HUES64 (cell line): ENCODE measurements at regions not wholly inside any gene's neighbourhood (a gene's known extent, or its start where the extent isn't known, plus 50 kb on each side); places are given as distances from the start of the nearest gene placed in this dataset.

Experiments
- H3K27ac ChIP-seq: 2 replicates; pipeline ENCODE4 v1.7.0; 2013; ENCODE audit warnings: low read depth, low read length, inconsistent platforms
- H3K27me3 ChIP-seq: 2 replicates; pipeline ENCODE4 v1.6.1; 2013; ENCODE audit warnings: mild to moderate bottlenecking, low read length; ENCODE audit not compliant: insufficient read depth
- H3K36me3 ChIP-seq: 2 replicates; pipeline ENCODE4 v1.6.1; 2013; ENCODE audit warnings: mild to moderate bottlenecking, low read length; ENCODE audit not compliant: insufficient read depth
- H3K4me1 ChIP-seq: 2 replicates; pipeline ENCODE4 v1.6.1; 2013; ENCODE audit warnings: mild to moderate bottlenecking, low read length, moderate library complexity; ENCODE audit not compliant: insufficient read depth
- H3K4me3 ChIP-seq: 2 replicates; pipeline ENCODE4 v1.5.1; 2013; ENCODE audit warnings: mild to moderate bottlenecking, low read length, moderate library complexity
- H3K9ac ChIP-seq: 2 replicates; pipeline ENCODE4 v1.6.1; 2013; ENCODE audit warnings: mild to moderate bottlenecking, low read depth, low read length
- H3K9me3 ChIP-seq: 2 replicates; pipeline ENCODE4 v1.6.1; 2013; ENCODE audit warnings: low read depth, low read length; ENCODE audit not compliant: insufficient read depth
- WGBS: fragments of 150-250, 120-280 bp; methylation state at CpG from one replicate; pipeline ENCODE4 v1.1.7; 2013; ENCODE audit warnings: missing lambda C conversion rate; 5-methylcytosine and 5-hydroxymethylcytosine counted together

DNA sequence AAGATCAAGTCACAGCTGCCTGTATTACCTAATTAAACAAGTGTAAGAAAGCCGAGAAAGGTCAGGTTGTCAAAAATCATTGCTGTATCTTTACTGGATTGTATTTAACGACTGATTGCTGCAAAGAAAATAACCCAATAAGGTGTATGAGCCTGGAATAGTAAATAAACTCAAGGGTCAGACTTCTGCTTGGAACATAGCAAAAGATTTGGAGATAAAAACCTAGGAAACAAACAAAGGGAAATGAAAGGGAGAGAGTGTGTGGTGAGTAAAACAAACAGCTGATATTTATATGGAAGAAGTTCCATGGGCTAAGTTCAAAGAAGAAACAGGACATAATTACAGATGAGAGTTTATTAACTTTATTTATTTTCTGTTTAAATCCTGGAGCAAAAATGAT lies 354.0 kb downstream of the TLR4 start:
- Histone ChIP-seq H3K27ac (no peak overlapping the region), H3K4me3 (no peak overlapping the region), H3K36me3 (no peaks in the 10 kb centered on the region), H3K9me3 (no peaks in the 10 kb centered on the region), H3K27me3 (no peaks in the 10 kb centered on the region), H3K9ac (no peak overlapping the region), H3K4me1 (no peaks in the 10 kb centered on the region)
- 67% methylated on average over 2 of the region's 2 CpGs for whole genome bisulfite sequencing

DNA sequence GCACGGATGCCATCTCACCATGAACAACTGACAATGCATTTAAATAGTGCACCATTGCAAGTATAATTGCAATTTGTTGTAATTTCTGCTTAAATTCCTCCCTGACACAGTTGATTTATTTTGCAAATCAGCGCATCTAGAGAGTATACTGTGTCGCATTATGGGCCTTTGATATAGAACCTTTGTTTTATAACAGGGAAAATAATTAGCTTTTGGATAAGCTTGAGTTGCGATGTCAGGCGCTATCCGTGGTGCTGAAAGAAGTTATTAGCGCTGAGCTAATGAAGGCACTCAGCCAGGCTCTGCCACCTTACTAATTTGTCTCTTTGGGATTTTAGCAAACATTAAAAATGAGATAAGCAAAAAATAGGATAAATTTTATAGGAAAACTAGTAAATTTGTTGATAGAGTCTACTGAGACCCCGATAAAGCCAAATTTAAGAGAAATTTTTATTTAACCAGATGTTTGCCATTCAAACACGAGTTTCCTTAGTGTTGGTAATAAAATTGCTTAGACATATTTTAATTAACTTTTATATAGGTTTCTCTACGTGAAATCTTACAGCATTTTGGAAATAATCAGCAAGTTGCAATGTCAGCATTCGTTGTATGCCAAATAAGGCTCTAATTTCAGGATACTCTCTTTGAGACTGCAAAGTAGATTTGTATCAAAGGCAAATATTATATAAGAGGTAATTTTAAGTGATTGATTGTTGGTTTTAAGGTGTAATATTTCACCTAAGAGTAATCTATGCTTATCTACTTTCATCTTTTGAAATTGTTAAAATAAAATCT lies 355.5 kb downstream of the TLR4 start:
- Histone ChIP-seq H3K9ac (no peak overlapping the region), H3K27ac (no peak overlapping the region), H3K4me3 (no peak overlapping the region), H3K27me3 (no peaks in the 10 kb centered on the region), H3K4me1 (no peaks in the 10 kb centered on the region), H3K36me3 (no peaks in the 10 kb centered on the region), H3K9me3 (no peaks in the 10 kb centered on the region)
- WGBS: 19% methylated on average over 10 of the region's 11 CpGs

DNA sequence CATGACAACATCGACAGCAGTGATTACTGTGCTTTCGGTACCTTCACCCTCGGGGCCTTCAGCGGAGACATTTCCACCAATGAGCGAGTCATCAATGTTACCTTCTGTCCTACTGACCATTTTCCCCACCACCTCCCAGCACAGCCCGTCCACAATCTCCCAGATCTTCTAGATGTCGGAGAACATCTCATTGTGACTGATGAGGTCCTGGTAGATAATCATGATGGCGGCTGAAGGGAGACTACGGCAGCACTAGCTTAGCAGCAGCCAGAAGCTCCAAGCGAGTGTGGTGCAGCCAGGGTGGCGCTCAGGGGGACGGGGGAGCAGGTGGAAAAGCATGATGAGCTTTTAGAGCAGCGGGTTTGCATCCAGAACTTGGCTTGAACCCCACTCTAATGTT lies 379.0 kb downstream of the TLR4 start:
- Histone ChIP-seq H3K9ac (no peak overlapping the region), H3K27me3 (no peaks in the 10 kb centered on the region), H3K36me3 (no peaks in the 10 kb centered on the region), H3K9me3 (no peaks in the 10 kb centered on the region), H3K4me1 (no peaks in the 10 kb centered on the region), H3K4me3 (no peak overlapping the region), H3K27ac (no peak overlapping the region)
- 95% methylated on average over 13 of the region's 13 CpGs for WGBS

DNA sequence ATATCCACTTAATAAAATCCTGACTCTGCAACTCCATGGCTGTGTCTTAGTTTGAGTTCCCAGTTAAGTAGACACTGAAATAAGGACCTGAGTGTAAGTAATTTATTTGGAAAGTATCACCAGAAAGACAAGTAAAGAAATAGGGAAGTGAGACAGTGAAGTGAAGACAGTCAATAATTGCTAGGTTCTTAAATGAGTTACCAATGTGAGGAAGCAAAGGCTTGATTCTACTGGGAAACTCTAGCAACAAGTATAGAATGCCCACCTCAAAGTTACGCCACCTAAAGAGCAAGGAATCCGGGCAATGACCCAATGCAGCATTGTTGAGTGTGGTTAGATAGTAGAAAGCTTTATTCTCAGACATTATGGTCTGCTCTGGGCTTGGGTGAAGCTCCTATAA lies 383.9 kb downstream of the TLR4 start:
- H3K27ac ChIP-seq: no peak overlapping the region
- H3K27me3 ChIP-seq: no peaks in the 10 kb centered on the region
- H3K4me1 ChIP-seq: no peaks in the 10 kb centered on the region
- no peak overlapping the region for H3K9ac ChIP-seq
- no peak overlapping the region for H3K4me3 ChIP-seq
- H3K36me3 ChIP-seq: no peaks in the 10 kb centered on the region
- no peaks in the 10 kb centered on the region for H3K9me3 ChIP-seq
- WGBS: 93% methylated on average over 2 of the region's 2 CpGs

DNA sequence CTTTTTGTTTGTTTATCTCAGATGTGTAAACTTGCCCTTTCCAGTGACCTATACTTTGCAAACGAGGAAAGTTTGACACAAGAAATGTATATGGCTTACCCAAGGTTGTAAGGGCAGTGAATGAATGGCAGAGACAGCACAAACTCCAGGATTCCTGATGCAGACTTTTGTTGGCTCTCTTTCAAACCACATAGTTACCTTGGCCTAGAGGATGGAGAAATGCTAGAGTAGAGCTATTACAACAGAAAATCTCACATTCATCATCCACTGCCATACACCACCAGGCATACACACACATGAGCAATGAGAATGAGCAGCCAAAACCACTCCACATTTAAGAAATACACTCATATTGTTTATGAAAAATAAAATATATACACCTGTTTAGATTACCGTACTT lies 387.0 kb downstream of the TLR4 start:
- Histone ChIP-seq H3K4me3 (no peak overlapping the region), H3K4me1 (peaks cover 3% of the 10 kb centered on the region; the same call in 1 of the 2 replicates), H3K9ac (no peak overlapping the region), H3K27me3 (no peaks in the 10 kb centered on the region), H3K27ac (no peak overlapping the region), H3K9me3 (no peaks in the 10 kb centered on the region), H3K36me3 (no peaks in the 10 kb centered on the region)
- 95% methylated on average over 2 of the region's 2 CpGs for WGBS

DNA sequence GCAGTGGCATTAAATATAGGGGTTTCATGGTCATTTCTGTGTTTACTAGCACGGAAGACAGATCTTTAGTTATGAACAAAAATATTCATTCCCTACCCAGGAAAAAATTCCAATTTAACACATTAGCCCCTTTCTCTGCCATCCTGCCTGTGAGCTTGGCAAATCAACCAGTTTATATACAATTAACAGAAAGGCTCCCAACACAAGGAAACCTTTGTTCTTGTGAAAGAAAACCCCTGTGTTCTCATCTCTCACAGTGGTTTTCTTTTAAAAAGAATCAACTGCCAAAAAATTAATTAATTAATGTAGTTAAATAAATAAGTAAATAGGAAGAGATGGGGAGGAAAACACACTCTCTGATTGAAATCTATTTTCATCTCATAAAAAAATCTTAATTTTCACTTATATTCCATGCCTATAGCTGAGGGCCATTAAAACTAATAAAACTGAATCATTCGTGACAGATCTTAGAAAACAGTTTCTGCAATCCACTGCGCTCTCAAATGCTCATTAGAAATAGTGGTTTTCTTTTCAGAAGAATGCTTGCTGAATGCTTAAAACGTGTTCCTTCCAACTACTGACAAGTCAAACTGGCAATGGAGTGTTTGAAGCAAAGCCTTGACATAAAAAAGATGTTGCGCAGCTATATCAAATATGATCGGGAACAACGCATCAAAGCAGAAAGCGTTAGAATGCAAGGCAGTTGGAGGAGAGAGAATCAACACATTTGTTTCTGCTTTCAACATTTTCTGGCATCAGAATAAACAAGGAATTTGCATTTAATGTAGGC lies 387.7 kb downstream of the TLR4 start:
- Histone ChIP-seq H3K9ac (no peak overlapping the region), H3K4me3 (no peak overlapping the region), H3K4me1 (peaks cover 3% of the 10 kb centered on the region; the same call in 1 of the 2 replicates), H3K27me3 (no peaks in the 10 kb centered on the region), H3K36me3 (no peaks in the 10 kb centered on the region), H3K9me3 (no peaks in the 10 kb centered on the region), H3K27ac (no peak overlapping the region)
- 91% methylated on average over 8 of the region's 8 CpGs for WGBS

DNA sequence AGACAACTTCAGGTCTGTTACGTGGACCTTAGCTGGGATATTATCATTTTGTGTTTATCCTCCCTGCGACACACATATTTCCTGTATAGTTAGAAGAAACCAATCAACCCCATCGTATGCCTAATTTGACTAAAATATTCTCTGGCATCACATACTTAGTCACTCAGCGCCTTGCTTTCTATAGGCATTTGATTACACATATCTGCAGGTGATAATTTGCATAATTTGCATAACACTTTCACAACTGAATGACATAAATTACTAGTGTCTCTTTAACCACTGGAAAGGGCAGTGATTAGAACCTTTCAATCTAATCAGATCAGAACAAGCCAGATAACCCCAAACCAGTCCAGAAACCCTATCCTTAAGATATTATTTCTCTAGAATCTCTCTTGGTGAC lies 390.2 kb downstream of the TLR4 start:
- 98% methylated on average over 4 of the region's 4 CpGs for WGBS
- no peak overlapping the region for H3K9ac ChIP-seq
- no peaks in the 10 kb centered on the region for H3K9me3 ChIP-seq
- no peaks in the 10 kb centered on the region for H3K36me3 ChIP-seq
- H3K4me3 ChIP-seq: no peak overlapping the region
- H3K27me3 ChIP-seq: no peaks in the 10 kb centered on the region
- H3K4me1 ChIP-seq: peaks cover 3% of the 10 kb centered on the region; the same call in 1 of the 2 replicates
- H3K27ac ChIP-seq: no peak overlapping the region

DNA sequence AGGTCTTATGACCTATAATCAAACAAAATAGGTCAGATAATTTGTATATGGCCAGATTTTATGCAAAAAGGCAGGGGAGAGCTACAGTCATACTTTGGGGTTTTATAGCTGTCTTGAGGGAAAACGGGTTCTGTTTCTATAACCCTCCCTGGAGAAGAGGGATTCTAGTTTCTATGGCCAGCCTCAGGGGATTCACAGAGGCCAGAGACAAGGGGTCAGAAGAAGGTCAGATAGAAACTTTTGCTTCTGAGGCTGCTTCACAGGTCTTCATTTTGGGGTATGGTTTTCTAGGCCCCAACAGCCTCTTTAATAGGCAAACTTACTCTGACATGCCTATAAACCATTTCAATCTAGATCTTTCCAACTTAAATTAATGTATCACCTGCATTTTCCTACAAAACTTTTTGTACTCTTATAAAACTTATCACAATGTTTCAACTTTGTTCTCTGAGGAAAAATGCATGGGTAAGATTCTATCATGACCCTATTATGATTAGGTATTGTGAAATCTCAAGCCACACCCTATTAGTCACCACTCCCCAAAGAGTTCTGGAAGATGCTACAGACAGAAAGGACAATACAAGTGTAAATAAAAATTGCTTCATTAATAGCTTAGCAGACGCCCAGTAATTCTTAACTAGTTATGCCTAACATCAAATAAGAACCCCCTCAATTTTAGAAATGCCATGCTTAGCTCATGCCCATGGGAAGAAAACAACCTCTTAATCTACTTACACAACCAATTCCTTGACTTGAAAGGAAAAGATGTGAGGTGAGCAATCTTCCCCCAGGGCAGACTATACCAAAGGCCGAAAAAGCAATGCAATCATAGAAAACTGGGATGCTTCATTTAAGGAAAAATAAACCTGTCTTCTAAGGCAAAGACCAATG lies 396.6 kb downstream of the TLR4 start:
- 89% methylated on average over 3 of the region's 3 CpGs for WGBS
- H3K4me3 ChIP-seq: no peak overlapping the region
- H3K9ac ChIP-seq: no peak overlapping the region
- 0 out of 2 replicates have a peak, but pooled peaks cover 3% of the 10 kb centered on the region for H3K4me1 ChIP-seq
- H3K9me3 ChIP-seq: no peaks in the 10 kb centered on the region
- H3K27me3 ChIP-seq: no peaks in the 10 kb centered on the region
- no peaks in the 10 kb centered on the region for H3K36me3 ChIP-seq
- H3K27ac ChIP-seq: no peak overlapping the region

DNA sequence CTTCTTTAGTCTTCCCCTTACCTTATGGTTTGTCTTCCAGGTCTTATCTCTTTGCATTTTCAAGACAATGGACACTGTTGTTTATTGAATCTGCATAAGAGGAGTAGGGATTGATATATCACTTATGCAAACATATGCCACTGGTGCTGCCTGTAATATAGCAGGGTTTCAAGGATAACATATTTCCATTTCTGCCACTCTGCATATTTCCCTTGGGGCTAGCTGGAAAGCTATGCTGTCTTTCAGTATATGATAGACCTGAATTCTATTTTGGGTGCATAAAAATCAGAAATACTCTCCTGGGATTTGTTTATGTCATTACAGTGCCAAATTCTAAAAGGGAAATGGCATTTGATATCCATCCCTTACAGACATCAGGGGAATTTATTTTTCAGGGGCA lies 400.2 kb downstream of the TLR4 start:
- Histone ChIP-seq H3K36me3 (no peaks in the 10 kb centered on the region), H3K9ac (no peak overlapping the region), H3K27ac (no peak overlapping the region), H3K9me3 (no peaks in the 10 kb centered on the region), H3K4me3 (no peak overlapping the region), H3K27me3 (no peaks in the 10 kb centered on the region), H3K4me1 (peaks cover 10% of the 10 kb centered on the region; the same call in 1 of the 2 replicates)

DNA sequence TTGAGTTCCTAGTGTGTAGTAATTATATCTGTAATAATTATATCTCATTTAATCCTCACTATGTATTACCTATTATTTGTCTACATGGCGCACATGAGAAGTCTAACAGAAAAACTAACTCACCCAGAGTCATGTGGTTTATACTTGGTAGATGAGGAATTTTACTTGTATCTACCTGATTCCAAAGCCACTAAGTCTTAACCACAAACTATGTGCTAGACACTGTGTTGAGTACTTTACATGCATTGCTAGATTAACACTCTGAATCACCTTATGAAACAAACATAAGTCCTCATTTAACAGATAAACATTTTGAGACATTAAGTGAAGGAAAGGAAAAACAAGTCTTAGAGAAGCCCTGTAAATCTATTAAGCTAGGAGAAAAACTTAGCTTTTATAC lies 404.8 kb downstream of the TLR4 start:
- no peaks in the 10 kb centered on the region for H3K9me3 ChIP-seq
- no peak overlapping the region for H3K4me3 ChIP-seq
- no peak overlapping the region for H3K9ac ChIP-seq
- no peaks in the 10 kb centered on the region for H3K27me3 ChIP-seq
- H3K4me1 ChIP-seq: peaks cover 23% of the 10 kb centered on the region
- H3K36me3 ChIP-seq: no peaks in the 10 kb centered on the region
- no peak overlapping the region for H3K27ac ChIP-seq
- no CpG with 5 or more reads among the region's 1 CpG for WGBS

DNA sequence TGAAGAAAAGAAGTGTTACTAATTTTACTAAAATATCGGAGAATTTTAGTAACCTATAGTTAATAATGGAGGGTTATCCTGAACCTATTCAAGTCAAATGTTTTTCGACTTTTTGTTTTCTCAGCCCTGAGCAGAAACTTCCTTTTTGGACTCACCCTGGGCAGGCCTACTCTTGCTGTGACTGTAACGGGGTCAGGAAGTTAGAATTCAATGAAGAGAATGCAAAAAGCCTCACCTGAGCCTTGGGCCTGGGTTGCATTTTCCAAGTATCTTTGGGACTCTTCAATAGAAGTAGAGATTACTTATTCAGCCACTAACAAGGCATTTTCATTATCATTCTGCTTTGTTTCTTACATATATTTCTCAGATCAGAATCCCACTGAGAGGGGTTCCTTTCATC lies 405.3 kb downstream of the TLR4 start:
- Histone ChIP-seq H3K36me3 (no peaks in the 10 kb centered on the region), H3K27me3 (no peaks in the 10 kb centered on the region), H3K9ac (no peak overlapping the region), H3K9me3 (no peaks in the 10 kb centered on the region), H3K4me1 (peaks cover 20% of the 10 kb centered on the region), H3K27ac (no peak overlapping the region), H3K4me3 (no peak overlapping the region)
- 89% methylated on average over 3 of the region's 3 CpGs for WGBS
